Ectodermal cell (in vitro differentiated cells): ENCODE measurements at regions not wholly inside any gene's neighbourhood (a gene's known extent, or its start where the extent isn't known, plus 50 kb on each side); places are given as distances from the start of the nearest gene placed in this dataset.
"Not testable (repeated sequence)": the region's sequence is repeated elsewhere in the genome, so short reads cannot be mapped to it uniquely, and the experiment has no call there.

Source experiments
- H3K27ac ChIP-seq: 2 replicates; pipeline ENCODE4 v1.7.0; 2013; ENCODE audit warnings: mild to moderate bottlenecking, low read depth, low read length; ENCODE audit not compliant: insufficient read depth, poor library complexity, severe bottlenecking
- H3K27me3 ChIP-seq: 2 replicates; pipeline ENCODE4 v1.7.0; 2013; ENCODE audit warnings: mild to moderate bottlenecking, low read length; ENCODE audit not compliant: insufficient read depth, control insufficient read depth, poor library complexity, severe bottlenecking
- H3K36me3 ChIP-seq: one replicate; pipeline ENCODE4 v1.7.0; 2013; ENCODE audit warnings: low read length; ENCODE audit not compliant: control insufficient read depth, insufficient read depth
- H3K4me1 ChIP-seq: one replicate; pipeline ENCODE4 v1.7.0; 2013; ENCODE audit warnings: low read length; ENCODE audit not compliant: control insufficient read depth, insufficient read depth
- H3K4me3 ChIP-seq: 2 replicates; pipeline ENCODE4 v1.7.0; 2013; ENCODE audit warnings: low read depth, low read length, control low read depth; ENCODE audit not compliant: insufficient read depth
- H3K9me3 ChIP-seq: 2 replicates; pipeline ENCODE4 v1.7.0; 2013; ENCODE audit warnings: mild to moderate bottlenecking, low read length, moderate library complexity; ENCODE audit not compliant: control insufficient read depth
- WGBS, 2 experiments: methylation state at CpG; one replicate each; pipeline ENCODE4 v1.1.7; 2013; ENCODE audit warnings: missing lambda C conversion rate in 2 of 2; 5-methylcytosine and 5-hydroxymethylcytosine counted together

GRCh38 chr2:44061876-44062275 lies 66.1 kb upstream of the LRPPRC start:
- Histone ChIP-seq H3K27ac (no peak overlapping the region), H3K36me3 (no peaks in the 10 kb centered on the region), H3K9me3 (peaks cover 3% of the 10 kb centered on the region), H3K27me3 (no peaks in the 10 kb centered on the region), H3K4me1 (no peaks in the 10 kb centered on the region), H3K4me3 (no peak overlapping the region)
- WGBS, 2 experiments: 66 to 72% methylated on average over 7 of the region's 7 CpGs

- Histone ChIP-seq H3K4me3 (no peak overlapping the region), H3K36me3 (no peaks in the 10 kb centered on the region), H3K4me1 (no peaks in the 10 kb centered on the region), H3K27ac (no peak overlapping the region), H3K27me3 (no peaks in the 10 kb centered on the region), H3K9me3 (peaks cover 3% of the 10 kb centered on the region)
- 90% methylated on average over 4 of the region's 4 CpGs for WGBS, 2 experiments
These were observed 67.2 kb upstream of the LRPPRC start for GRCh38 chr2:44063033-44063432.

GRCh38 chr2:44064281-44064680 lies 68.5 kb upstream of the LRPPRC start:
- 92 to 94% methylated on average over 6 of the region's 6 CpGs for WGBS, 2 experiments
- H3K36me3 ChIP-seq, H3K27me3 ChIP-seq, H3K4me3 ChIP-seq, H3K27ac ChIP-seq, H3K9me3 ChIP-seq, H3K4me1 ChIP-seq: not testable (repeated sequence)

DNA sequence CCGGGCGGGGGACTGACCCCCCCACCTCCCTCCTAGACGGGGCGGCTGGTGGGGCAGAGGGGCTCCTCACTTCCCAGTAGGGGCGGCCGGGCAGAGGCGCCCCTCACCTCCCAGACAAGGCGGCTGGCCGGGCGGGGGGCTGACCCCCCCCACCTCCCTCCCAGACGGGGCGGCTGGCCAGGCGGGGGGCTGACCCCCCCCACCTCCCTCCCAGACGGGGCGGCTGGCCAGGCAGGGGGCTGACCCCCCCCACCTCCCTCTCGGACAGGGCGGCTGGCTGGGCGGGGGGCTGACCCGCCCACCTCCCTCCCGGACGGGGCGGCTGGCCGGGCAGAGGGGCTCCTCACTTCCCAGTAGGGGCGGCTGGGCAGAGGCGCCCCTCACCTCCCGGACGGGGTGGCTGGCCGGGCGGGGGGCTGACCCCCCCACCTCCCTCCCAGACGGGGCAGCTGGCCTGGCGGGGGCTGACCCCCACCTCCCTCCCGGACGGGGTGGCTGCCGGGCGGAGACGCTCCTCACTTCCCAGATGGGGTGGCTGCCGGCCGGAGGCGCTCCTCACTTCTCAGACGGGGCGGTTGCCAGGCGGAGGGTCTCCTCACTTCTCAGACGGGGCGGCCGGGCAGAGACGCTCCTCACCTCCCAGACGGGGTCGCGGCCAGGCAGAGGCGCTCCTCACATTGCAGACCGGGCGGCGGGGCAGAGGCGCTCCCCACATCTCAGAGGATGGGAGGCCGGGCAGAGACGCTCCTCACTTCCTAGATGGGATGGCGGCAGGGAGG lies 71.4 kb upstream of the LRPPRC start:
- not testable (repeated sequence) for H3K4me3 ChIP-seq, H3K9me3 ChIP-seq, H3K27ac ChIP-seq, H3K4me1 ChIP-seq, H3K36me3 ChIP-seq, H3K27me3 ChIP-seq
- 94 to 95% methylated on average over 30 to 44 of the region's 57 CpGs for WGBS, 2 experiments

- not testable (repeated sequence) for H3K27ac ChIP-seq, H3K9me3 ChIP-seq, H3K4me1 ChIP-seq, H3K36me3 ChIP-seq, H3K4me3 ChIP-seq, H3K27me3 ChIP-seq
- 96% methylated on average over 21 to 22 of the region's 22 CpGs for WGBS, 2 experiments
These were observed 72.0 kb upstream of the LRPPRC start for GRCh38 chr2:44067791-44068181.

GRCh38 chr2:44071454-44072046 lies 75.8 kb upstream of the LRPPRC start:
- Histone ChIP-seq H3K9me3 (no peaks in the 10 kb centered on the region), H3K27me3 (no peaks in the 10 kb centered on the region), H3K36me3 (no peaks in the 10 kb centered on the region), H3K27ac (no peak overlapping the region), H3K4me1 (no peaks in the 10 kb centered on the region), H3K4me3 (no peak overlapping the region)
- 90 to 95% methylated on average over 2 of the region's 2 CpGs for WGBS, 2 experiments

- not testable (repeated sequence) for H3K4me3 ChIP-seq, H3K36me3 ChIP-seq, H3K9me3 ChIP-seq, H3K27ac ChIP-seq, H3K4me1 ChIP-seq, H3K27me3 ChIP-seq
- WGBS, 2 experiments: 85 to 96% methylated on average over 2 to 3 of the region's 3 CpGs
These were observed 77.9 kb upstream of the LRPPRC start for GRCh38 chr2:44073667-44074066.

DNA sequence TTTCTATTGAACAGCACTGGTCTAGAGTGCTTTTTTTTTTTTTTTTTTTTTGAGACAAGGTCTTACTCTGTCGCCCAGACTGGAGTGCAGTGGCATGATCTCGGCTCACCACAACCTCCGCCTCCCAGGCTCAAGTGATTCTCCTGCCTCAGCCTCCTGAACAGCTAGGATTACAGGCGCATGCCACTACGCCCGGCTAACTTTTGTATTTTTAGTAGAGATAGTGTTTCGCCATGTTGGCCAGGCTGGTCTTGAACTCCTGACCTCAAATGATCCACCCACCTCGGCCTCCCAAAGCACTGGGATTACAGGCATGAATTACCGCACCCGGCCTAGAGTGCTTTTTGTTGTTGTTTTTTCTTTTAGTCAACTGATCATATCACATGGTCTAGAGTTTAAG lies 79.0 kb upstream of the LRPPRC start:
- 87 to 92% methylated on average over 9 to 10 of the region's 10 CpGs for WGBS, 2 experiments
- not testable (repeated sequence) for H3K9me3 ChIP-seq, H3K4me3 ChIP-seq, H3K27me3 ChIP-seq, H3K36me3 ChIP-seq, H3K27ac ChIP-seq, H3K4me1 ChIP-seq

GRCh38 chr2:44075541-44075940 lies 79.8 kb upstream of the LRPPRC start:
- Histone ChIP-seq H3K4me3 (no peak overlapping the region), H3K27me3 (no peaks in the 10 kb centered on the region), H3K36me3 (no peaks in the 10 kb centered on the region), H3K9me3 (no peaks in the 10 kb centered on the region), H3K27ac (no peak overlapping the region), H3K4me1 (no peaks in the 10 kb centered on the region)
- WGBS, 2 experiments: 91 to 98% methylated on average over 6 of the region's 6 CpGs

DNA sequence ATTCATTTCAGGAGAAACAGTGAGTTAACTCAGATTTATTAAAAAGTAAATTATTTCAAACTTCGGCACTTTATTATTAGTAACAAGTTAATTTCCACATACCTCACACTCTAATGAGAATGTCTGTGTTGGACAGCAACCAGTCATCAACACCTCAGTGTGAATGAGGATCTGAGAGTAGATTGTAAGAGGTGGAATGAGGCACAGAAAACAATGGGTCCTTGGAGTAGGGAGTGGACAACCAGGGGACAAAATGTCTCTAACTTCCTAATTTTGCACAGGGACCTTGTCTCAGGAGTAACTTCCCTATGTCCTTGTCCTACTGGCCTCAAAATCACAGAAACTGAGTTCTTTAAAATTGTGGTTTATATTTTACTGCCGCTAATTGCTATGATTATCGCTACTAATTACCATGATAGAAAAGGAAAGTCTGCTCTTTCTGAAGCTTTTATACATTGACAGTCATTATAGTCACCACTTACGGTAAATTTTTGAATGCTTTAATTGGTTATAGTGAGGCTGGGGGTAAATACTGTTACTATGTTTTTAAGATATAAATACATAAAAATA lies 82.2 kb upstream of the LRPPRC start:
- WGBS, 2 experiments: 98 to 100% methylated on average over 1 to 3 of the region's 4 CpGs
- no peaks in the 10 kb centered on the region for H3K4me1 ChIP-seq
- H3K27me3 ChIP-seq: no peaks in the 10 kb centered on the region
- no peaks in the 10 kb centered on the region for H3K36me3 ChIP-seq
- H3K27ac ChIP-seq: no peak overlapping the region
- no peaks in the 10 kb centered on the region for H3K9me3 ChIP-seq
- H3K4me3 ChIP-seq: no peak overlapping the region
